Activated CD4-positive, alpha-beta T cell treated with anti-CD3 and anti-CD28 coated beads, Interleukin-2, amount 50 U/mL, for 4 hours (primary cell): ENCODE measurements at regions not wholly inside any gene's neighbourhood (a gene's known extent, or its start where the extent isn't known, plus 50 kb on each side); places are given as distances from the start of the nearest gene placed in this dataset.
"Not testable (repeated sequence)": the region's sequence is repeated elsewhere in the genome, so short reads cannot be mapped to it uniquely, and the experiment has no call there.

Source experiments
- DNase-seq, 2 experiments: peaks; one replicate each; pipeline ENCODE4 v3.0.0-alpha.2; 2020

DNA sequence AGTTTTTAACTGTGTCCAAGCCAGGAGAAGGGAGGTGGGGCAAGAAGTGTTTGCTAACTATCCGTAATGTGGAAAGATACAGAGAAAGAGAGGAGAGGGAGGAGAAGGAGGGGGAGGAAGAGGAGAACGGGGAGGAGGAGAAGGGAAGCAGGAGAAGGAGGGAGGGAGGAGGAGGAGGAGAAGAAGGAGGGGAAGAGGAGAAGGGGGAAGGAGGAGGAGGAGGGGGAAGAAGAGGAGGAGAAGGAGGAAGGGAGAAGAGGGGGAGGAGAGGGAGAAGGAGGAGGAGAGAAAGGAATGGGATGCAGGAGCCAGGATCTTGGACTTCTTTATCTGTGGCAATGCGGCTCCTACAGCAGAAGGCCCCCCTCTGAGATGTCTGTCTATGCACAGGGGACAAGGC lies 510.3 kb upstream of the CCDC196 start:
- DNase-seq = no peak

DNA sequence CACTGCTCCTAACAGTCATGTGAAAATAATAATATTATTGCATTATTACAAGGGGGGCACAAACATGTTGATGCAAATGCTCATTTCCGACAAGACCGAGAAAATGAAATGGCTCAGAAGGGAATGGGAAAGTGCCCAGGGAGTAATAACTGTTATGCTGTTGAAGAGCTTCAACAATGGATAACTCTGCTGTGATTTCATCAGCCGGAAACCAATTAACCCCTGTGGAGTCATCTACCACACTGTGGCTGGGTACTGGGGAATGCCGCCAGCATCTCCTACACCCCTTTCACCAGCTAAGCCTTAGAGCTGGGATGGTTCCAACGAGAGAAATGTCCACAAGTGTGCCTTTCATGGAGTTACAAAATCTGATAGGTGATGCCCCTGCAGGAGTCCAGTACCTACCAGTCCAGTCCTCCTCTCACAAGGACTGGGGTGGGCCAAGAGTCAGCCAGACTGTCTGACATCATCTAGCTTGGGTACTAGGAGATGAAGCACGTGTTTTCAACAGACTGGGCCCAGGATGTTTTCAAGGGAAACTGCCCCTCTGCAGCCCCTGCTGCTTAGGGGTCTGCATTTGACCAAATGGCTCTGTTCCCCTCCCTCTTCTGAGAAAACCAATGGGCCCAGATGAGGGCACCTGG lies 509.3 kb upstream of the CCDC196 start:
- DNase-seq = no peak

DNA sequence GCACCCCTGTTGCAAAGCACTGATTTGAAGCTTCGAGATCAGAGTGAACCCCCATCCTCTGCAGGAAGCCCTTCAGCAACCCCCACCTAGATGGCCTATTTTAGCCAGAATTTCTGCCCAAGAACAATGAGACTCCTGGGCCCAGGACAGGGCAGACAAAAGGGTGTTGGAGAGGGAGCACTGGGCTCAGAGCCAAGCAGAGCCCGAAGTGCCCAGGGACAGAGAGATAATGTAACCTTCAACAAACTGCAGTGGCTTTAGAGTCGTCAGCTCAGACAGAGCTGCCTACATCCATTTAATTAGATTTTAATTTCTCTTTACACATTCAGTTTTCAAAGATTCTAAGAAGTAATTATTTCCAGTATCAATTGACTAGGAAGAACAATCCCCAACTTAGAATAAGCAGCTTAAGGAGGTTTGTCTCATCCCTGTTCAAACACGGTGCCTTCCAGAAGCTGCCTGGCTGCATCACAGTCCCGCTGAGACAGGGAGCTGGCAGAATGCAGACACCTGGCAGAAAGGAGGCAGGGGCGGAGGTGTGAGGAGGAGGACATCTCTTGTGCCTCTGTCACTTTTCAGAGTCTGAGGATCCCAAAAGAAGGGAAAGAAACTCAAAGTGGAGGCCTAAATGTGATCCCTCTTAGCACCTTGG lies 504.9 kb upstream of the CCDC196 start:
- no peak for DNase-seq

DNA sequence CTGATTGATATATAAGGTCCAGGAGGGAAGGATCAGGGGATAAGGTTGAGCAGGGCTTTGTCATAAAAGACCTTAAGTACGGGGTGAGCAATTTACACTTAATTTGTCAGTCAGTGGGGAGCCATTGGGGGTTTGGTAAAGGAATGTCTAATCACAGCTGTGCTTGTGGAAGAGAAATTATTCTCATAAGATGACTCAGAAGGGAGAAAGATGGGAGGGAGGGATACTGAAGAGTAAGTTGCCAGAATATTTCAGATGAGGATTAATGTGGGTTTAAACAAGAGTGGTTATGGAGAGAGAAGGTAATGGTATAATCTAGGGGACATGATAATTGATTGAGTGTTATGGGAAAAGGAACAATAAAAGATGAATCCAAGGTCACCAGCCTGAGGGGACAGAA lies 500.1 kb upstream of the CCDC196 start:
- DNase-seq = no peak

DNA sequence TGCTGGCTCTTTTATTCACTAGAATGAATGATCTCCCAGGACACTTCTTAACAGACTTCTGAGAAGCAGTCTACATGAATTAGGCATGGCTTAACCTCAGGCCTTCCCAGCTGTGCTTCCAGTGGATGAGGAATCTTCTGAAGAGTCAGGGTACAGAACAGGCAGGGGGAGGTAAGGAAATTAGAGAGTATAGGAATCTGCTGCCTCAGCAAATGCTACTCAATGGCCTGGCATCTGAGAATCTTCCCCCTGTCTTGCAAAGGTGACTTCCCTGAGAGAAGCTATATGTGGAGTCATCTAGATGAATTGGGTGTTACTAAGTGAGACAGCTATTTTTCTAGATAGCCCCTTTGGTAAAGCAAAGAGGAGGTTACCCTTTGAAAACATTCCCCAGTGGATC lies 496.2 kb upstream of the CCDC196 start:
- DNase-seq = no peak

DNA sequence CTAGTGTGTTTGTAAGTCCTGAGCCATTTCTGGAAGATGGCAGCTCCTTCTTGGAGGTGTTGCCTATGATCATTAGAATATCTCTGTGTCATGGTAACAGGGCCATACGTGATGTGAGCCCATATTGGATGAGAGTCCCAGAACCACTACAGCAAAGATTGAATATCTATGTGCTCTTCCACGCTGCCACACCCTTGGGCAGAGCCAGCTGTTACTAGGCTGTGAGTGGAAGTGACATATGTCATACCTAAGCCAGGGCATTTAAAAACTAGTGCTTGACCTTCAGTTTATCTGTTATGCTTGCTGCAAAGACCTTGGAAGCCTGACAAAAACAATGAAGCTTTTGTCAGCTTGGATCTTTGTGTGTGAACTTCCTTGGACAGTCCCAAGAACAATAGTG lies 495.1 kb upstream of the CCDC196 start:
- DNase-seq = no peak

DNA sequence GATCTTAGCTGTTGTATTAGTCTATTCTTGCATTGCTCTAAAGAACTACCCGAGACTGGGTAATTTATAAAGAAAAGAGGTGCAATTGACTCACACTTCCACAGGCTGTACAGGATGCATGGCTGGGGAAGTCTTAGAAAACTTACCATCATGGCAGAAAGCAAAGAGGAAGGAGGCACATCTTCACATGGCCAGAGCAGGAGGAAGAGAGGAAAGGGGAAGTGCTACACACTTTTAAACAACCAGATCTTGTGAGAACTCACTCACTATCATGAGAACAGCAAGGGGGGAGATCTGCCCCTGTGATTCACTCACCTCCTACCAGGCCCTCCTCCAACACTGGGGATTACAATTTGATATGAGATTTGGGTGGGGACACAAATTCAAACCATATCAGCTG lies 494.2 kb upstream of the CCDC196 start:
- DNase-seq = not testable (repeated sequence)

DNA sequence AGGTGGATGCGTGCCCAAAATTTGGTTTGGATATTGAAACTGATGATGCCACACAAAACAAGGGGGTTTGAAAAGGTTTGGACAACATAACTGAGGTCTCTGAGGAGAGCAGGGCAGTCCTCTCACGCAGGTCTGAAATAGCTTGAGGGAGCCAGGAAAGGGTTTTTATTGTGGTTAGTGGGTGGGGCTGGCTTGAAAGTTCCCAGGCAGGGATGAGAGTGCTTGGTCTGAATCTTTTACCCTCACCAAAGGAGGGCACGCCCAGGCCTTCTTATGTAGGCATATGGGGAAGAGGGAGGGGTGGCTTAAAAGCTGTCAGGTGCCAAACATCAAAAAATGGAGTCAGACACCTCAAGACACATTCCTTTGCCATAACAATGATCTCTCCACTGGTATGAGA lies 493.1 kb upstream of the CCDC196 start:
- DNase-seq = no peak

DNA sequence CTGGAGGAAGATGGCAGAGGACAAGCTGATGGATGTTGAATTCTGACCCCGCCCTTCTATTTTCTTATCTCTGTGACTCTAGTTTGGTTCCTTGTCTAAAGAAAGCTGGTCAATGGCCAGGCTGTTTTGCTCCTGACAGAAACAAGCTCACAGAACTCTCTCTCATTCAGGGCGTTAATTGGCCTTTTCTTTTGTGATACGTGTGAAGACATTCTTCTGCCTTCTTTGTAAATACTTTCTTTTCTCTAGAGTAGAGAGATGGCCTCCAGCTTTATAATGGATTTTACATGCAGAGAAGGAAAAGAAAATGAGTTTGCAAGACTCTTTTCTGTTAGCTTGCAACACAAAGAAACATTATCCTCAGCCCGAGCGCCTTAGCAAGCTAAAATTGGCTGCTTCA lies 492.2 kb upstream of the CCDC196 start:
- no peak for DNase-seq

DNA sequence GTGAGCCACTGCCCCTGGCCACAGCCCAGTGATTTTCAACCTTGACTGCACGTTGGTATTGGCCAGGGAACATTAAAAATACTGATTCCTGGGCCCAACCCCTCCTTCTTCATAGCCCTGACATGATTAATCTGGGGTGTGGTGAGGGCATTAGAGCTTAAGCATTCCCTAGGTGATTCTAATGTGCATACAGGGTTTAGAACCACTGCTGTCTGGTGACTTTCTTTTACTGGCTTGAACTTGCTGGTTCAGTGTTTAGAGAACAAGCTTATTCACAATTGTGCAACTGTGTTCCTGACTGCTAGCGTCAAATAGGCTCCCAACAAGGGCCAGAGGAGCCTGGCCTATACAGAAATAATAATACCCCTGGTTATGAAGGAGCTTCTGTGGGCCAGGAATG lies 488.8 kb upstream of the CCDC196 start:
- no peak for DNase-seq

DNA sequence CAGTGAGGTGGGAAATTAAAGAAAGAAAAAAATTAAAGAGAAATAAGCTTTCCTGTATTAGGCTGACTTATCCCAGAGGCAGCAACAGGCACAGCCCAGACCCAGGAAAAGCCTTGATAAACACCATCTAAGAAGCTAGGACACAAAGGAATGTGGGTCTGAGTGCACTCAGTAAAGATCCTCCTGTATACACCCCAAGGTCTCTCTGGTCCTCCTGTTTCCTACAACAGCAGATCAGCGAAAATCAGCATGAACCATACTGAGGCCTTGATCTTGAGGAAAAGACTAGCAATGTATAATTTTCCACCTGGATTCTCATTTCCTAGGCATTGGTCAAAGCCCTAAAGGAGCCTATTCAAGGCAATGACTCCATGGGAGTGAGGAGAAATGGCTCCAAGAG lies 486.3 kb upstream of the CCDC196 start:
- DNase-seq = no peak

DNA sequence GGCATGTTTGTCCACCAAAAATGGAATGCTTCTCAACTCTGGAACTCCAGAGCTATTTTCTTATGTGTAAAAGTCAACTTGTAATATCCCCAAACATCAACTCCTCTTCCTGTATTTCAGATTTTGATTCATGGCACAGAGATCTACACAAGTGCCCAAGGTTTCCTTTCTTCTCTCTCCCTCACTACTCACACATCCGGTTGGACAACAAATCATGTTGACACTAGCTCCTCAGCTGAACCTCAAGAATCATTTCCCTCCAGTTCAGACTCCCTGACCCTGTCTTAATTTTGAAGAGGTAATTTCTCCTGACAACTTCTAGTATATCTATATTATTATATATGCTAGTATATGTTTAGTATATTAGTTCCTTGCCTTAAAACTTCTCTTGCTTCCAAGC lies 485.4 kb upstream of the CCDC196 start:
- DNase-seq = no peak

DNA sequence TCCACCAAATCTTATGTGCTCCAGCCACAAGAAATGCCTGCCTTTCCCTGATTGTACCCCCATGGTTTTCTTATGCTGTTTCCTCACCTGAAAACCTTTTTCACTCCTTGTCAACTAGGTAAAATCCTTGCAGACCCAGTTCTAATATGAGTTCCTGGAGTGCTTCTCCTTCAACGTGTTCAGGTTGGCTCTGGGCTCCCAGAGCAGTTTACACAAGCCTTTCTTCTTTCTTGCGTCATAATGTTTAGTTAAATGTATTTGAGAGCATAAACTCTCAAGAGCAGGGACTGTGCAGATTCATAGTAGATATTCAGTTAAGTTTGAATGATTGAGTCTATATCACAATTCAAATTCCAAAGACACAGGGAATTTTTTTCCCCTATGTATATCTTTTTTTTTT lies 484.8 kb upstream of the CCDC196 start:
- DNase-seq = no peak

DNA sequence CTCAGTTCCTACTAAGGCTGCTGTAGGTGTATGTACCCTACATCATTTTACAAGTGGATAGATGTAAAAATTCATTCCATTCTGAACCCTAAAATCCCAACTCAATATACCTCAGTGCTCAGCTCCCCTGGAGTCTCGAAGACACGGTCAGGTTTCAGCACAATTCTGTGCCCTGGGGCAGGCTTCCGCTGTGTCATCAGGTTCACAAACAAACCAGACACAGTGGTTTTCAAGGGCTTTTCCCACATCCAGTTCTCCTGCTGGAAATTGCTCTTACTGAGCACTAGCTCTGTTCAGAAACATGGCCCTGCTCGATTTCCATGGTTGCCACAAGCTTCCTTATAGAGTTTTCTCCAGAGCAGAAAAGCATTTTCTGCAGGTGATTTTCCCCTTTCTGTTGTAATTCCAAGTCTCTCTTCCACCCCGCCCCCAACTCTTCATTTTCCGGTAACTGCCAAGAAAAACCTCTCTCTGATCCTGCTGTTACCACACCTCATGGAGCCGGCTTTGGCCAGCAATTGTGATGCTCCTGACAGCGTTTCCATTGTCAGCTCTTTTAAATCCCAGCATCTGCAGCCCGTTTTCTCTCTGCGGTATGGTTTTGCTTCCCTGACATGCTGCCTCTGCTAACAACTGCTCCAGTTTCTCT lies 483.0 kb upstream of the CCDC196 start:
- DNase-seq = no peak

DNA sequence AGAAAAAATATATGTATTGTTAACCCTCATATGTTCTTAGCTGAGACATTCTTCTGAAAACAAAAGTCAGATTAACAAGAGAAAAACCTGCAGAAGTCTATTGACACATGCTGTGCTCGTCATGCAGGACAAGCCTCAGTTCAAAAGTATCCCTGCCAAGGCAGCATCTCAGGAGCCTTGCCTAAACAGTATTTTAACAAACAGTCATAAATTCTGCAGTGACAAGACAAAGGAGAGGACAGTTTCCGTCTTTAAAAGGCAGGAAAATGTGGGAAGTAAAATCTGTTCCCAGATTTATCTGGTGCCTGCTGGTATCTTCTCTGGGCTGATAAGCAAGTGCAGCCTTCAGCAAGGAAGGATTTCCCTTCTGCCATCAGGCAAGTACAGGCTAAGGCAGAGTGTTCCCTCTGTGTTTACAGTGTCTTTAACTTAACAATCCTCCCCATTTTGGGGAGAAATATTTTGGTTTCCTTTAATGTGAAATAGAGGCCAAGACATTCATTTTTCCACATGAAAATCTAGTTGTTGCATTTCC lies 480.2 kb upstream of the CCDC196 start:
- no peak for DNase-seq

DNA sequence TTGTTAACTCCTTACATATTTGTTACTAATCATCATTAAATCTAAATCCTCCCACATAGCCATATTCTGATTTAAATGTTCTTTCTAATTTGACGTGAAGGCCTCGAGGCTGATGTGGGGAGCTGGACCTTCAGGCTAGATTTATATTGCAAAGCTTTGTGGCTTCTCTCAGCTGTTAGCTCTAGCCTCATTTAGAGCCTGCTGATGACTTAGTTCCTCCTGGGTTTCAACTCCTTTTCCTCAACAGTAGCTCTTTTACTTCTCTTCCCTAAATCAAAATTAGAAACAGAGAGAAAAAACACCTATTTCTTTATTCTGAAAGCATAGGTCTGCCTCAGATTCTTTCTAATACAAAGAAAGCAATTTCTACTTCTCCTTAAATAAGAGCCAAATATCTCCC lies 477.5 kb upstream of the CCDC196 start:
- DNase-seq = no peak

DNA sequence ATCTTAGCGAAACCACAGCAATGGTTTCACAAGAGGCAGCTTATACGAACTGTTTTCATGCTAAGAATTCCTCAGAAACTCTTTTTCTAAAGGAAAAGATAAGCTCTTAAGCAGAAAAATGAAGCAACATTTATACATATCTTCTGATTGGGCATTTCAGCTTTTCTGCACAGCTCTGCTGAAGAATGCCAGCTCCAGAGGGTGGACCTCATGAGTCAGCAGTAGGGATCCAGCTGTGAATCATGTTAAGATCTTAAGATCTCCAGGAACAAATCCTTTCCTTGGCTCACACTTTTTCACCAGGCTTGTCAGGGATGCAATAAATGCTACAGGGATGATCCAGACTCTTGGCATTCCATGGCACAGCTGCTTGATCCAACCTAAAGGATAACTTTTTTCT lies 477.1 kb upstream of the CCDC196 start:
- DNase-seq = no peak

DNA sequence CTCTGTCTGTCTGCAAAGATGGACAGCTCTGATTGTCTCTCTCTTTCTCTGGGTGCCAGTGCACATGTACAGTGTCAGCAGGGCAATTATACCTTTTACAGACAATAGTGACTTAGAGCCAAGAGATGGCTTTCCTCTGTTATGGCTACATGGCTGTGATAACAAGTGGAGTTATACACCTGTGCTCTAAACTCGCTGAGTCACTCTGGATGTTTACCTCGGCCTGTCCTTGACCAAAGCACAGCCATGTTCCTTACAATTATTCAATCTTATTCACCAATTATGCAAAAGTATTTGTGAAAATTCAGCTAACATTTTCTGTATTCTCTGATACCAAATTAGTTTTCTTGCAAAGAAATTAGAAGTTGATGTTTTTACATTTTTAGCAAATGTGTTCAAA lies 475.5 kb upstream of the CCDC196 start:
- DNase-seq = no peak

DNA sequence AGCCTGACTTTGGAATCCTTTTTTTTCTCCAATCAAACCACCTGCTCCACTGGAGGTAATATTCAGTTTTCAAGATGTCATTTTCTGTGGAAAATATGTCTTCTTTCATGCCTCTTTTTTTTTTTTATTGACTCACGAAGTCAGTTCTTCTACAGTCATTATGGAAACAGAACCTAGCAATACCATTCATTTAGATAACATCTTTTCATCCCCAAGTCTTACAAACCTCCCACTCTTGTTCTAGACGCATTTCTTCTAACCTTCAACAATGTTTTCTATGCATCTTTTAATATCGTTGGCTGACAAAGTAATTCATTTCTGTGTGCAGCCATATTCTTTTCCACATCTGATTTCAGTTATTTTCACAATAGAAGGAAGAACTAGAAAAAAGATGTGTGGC lies 474.3 kb upstream of the CCDC196 start:
- no peak for DNase-seq

DNA sequence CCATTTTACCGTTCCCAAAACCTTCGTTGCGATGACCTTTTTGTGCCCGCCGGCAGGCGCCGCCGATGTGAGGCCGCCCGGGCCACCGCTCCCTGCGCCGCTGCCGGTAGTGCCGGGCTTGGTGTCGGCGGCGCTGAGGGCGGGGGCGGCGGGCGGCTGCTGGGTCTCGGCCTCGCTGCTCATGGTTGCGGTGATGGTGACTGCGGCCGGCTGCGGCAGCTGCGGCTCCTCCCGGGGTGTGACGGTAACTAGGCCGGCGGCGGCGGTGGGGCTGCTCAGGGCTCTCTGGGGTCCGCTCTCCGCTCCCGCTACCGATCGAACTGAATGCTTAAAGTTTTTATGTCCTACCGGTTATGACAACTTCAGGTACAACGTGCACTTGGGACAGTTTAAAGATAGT lies 472.6 kb upstream of the CCDC196 start:
- not testable (repeated sequence) for DNase-seq

DNA sequence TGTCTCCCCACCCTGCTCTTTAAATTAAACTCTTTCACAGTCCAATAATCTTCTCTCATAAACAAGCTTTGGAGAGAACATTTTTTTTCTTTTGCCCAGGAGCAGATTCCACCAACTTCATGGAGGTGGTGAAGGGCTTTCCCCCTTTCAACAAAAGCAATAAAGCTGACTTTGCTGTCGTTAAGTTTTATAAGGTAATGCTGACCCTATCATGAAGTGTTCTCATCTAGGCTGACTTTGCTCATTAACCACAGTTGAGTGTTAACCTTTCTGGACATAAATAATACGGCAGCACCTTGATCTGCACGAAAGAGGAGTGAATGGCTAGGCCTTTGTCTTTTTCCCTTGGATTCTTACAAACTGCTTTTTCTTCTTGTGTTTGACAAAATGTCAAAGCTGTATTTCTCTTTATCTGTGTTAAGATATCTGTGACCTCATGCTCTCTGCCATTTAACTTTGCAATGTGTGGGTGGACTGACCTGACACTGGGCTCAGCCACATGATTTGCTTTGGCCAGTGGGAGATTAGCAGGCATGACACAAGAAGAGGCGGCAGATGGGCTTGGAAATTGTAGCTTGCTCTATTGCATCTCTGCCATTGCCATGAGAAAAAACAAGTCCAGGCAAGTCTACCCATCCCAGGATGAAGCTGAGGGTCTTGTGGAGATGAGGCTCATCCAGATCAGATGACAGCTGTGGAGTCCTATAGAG lies 470.9 kb upstream of the CCDC196 start:
- no peak for DNase-seq

DNA sequence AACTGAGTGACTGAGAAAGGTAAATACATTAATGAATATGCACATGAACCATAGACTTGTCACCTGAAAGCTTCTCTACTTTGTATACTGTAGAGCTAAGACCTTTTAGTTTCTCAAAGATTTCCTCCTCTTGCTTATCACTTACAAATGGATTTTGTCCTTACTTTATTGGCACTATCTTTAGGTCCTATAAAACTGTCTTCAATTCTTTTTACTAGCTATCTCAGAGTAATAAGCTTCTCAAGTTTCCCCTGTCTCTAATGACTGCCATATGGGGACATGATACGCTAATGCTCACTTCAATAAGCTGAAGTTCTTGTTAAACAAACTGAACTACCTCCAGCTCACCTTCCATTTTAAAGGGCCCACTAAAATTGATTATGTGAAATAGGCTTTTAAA lies 468.2 kb upstream of the CCDC196 start:
- DNase-seq = no peak

DNA sequence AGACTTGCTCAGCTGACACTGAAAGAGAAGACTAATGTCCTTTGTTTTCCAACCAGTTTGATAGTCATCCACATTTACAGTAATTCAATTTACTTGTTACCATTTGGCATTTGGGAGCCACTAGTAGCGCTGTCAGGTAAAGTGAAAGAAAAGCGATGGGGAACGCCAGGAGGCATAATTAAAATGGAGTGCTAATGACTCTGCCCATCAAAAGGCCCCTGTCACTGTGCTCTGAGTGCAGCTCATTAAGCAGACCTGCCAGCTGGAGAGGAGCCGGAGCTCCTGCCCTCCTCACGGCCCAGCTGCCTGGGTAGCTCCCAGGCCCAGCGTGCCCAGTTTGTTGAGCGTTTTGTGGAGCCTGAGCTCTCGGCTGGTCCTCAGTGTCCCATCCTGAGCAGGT lies 463.6 kb upstream of the CCDC196 start:
- no peak for DNase-seq

DNA sequence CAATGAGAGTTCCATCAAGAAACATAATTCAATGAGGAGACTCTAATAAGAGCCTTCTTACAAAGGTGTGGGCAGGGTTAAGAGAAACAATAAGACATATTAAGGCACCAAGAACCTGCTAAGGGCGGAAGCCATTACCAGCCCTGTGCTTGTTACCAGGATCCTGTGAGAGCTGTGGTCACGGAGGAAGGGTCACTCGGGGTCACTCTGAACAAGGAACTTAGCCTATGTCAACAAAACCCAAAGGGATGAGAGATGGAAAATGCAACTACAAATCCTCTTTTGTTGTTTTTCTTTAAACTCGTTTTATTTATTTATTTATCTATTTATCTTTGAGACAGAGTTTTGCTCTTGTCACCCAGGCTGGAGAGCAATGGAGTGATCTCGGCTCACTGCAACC lies 460.4 kb upstream of the CCDC196 start:
- DNase-seq = no peak
